Pons (tissue), 1 donor: ENCODE measurements at regions not wholly inside any gene's neighbourhood (a gene's known extent, or its start where the extent isn't known, plus 50 kb on each side); places are given as distances from the start of the nearest gene placed in this dataset.
A peak's percentile ranks its signal among the peaks of the same experiment; 100 is the strongest.
"Not testable (repeated sequence)": the region's sequence is repeated elsewhere in the genome, so short reads cannot be mapped to it uniquely, and the experiment has no call there.

ENCODE experiments used
- DNase-seq: peaks from one replicate; pipeline ENCODE4 v3.0.0-alpha.2; 2016; ENCODE audit warnings: low spot score

DNA sequence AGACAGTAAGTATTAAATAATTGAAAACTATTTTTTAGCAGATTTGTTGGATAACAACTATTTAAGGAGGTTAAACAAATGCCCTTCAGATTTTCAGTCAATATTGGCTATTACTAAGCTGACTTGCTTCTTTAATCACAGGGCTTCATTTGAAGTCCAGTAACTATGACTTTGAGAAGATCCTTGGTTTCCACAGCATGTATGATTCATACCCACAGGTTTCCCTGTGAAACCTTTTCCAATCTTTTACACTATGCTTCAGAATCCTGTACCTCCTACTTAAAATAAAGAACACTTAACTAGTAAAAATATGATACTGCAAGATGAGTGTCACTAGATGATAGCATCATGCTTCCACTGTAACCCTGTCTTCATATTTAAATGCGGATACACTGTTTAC is 211.9 kb downstream of the SPATA31A1 start:
- DNase-seq, result not testable (repeated sequence)

DNA sequence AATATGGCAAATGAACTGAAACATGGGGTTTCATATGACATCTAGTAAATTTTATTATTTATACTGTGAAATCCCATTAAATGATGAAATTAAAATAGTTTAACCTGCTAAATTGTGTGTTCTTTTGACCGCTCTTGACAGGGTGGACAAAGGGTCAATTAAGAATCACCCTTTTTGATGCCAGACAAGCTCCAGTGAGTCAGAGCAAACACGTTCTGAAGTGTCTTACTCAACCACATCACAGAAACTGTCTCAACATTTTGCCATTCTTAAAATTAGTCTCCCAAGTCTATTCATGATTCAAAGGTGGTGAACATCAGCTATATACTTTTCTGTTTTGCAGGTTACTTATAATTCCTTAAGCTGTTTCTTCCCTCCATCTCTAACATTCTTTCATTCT is 213.4 kb downstream of the SPATA31A1 start:
- not testable (repeated sequence) for DNase-seq

DNA sequence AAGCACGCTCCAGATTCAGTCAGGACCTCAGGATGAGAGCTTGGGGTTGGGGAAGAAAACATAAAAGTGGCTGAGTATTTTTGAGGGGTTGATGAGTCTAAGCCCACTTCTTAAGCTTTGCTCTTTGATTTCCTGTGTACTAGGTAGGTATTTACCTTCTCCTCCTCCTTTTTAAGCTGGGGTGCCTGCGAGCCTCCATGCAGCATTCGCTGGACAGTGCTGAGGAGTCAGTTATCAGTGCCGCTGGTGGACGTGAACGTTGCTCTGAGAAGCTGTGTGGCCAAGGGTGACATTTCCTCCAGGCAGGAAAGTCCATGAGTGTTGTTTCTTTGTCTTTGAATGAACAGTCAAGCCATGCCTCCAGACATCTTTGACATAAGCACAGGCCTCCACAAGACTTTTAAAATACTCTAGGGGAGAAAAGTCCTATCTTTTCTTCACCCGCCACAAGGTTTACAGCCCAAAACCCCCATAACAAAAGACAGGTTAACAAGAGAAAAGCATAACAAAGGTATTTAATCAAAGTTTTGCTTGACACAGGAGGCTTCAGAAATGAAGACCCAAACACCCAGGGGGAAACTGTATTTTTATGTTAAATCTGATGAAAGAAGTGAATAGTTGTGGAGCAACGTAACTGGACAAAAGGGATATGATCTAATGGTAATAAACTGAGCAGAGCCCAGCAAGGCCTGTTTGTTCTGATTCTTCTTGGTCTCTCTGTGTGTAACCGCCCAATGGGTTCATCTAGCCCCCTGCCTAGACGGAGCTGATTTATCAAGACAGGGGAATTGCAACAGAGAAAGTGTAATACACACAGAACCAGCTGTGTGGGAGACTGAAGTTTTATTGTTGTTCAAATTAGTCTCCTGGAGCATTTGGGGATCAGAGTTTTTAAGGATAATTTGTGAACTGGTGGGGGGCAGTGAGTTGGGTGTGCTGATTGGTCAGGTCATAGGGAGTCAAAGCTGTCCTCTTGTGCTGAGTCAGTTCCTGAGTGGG is 217.9 kb downstream of the SPATA31A1 start:
- not testable (repeated sequence) for DNase-seq

DNA sequence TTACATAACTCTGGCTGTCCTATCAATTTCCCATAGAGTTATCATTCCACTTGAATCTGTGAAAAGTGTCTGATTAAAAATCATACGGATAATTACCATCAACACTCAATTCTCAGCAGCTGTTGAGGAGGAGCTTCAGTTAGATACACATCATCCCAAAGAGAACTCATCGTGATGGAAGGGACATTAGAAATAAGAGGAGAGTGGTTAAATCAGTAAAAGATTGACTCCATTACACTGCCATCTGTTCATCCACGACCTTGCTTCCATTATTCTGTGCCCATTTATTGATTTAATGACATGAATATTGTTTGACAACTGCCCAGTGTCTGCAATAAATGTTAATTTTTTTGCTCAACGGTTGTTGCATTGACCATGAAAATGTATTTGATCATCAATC is 223.5 kb downstream of the SPATA31A1 start:
- DNase-seq, result not testable (repeated sequence)

DNA sequence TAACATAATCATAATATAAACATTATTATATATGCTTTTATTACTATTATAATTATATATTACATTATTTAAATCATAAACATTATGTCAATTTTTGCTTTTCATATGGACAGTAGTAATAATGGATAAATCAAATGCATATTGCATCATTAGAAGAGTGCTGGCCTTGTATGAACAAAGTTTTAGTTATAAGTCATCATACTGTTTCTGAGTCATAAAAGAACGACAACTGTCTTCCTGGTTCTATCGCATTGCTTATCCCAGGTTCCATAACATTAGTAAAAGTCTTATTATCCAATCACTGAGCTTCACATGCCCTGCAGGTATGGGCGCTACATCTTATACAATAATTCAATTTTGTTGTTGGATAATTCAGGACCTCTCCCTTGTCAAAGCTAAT is 225.8 kb downstream of the SPATA31A1 start:
- DNase-seq, result not testable (repeated sequence)

DNA sequence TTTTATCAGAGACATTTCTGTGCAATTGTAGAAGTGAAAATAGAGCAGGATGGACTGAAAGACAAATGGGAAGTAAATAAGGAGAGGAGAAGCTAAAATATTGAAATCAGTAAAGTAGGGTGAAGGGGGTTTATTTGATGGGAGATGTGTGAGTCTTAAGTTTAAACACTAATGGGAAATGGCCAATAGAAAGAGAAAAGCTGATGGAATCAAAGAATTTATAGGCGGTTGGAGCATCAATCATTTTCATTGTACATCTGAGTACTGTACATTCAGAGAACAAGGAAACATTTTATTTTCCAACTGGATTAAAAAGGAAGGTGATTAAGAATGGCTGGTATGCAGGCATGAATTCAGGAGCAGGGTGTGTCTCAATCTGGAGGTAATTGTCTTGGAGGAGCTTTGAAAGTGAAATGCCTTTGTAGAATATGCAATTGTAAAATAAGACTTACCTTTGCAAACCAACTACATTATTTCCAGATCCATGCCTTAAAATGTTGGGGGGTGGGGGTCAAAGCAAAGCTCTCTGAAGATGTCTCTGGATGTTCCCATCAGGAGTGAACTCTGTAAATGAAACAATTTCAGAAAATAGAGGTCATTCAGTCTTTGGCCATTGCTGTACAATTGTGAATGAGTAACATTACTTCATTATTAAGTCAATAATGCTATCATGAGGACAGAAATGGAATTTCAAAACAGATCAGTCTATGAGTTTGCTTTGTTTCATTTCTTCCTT is 227.4 kb downstream of the SPATA31A1 start:
- DNase-seq, result not testable (repeated sequence)

DNA sequence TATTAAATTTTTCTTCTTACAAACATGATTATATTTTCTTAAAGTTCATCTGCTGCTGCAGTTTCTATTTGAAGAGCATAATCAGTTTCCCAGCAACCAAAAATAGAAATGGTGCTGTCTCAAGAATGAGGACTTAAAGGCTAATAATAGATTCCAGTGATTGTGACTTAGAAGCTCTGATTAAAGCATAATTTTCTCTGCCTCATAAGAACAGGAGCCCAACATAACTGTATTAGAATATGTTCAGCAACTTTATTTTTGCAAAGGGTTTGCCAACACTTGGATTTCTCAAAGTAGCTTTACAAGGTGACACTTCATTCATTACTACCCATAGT is 227.9 kb downstream of the SPATA31A1 start:
- DNase-seq, result not testable (repeated sequence)

DNA sequence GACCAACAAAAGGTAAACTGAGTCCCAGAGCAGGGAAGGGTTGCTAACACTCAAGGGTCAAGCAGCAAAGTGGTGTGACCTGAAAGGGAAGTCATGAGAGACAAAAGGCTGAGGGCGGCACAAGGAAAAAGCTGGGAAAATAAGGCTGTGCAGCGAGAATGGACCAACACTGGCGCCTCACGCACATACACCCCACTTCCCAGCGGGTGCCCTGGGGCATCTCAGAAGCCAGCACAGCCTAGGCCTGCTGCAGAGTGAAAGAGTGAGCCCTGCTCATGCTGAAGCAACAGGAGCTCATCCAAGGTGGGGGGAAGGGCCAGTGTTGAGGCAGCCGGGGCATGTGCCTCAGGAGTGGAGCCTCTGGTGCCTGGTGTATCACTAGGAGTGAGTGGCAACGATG is 229.8 kb downstream of the SPATA31A1 start:
- DNase-seq, result not testable (repeated sequence)

DNA sequence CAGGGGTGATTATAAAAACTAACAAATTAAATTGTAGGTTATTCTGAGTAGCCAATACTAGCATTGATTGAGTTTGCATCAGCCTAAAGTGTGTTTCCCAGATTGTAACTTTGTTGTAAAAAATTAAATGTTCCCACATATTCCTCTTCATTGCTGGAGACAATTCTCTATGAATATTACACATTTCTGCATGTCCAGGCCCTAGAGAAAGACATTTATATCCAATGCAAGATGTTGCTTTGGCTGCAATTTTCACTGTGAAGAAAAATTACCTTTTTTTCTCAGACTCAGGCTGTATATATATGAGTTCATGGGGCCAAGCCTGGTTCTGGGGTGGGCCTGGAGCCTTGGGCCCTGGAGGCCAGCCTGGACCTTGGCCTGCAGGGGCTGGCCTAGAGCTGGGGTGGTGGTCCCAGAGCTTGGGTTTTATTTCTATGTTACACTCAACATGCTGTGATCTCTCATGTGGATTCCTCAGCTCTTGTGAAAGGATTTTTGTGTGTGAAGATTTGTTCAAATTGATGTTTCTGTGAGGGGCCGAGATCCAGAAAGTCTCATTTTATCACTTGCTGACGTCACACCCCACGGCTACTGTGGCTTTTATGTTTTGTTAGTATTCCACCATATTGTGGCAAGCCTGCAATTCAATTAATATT is 232.5 kb downstream of the SPATA31A1 start:
- no peak for DNase-seq

DNA sequence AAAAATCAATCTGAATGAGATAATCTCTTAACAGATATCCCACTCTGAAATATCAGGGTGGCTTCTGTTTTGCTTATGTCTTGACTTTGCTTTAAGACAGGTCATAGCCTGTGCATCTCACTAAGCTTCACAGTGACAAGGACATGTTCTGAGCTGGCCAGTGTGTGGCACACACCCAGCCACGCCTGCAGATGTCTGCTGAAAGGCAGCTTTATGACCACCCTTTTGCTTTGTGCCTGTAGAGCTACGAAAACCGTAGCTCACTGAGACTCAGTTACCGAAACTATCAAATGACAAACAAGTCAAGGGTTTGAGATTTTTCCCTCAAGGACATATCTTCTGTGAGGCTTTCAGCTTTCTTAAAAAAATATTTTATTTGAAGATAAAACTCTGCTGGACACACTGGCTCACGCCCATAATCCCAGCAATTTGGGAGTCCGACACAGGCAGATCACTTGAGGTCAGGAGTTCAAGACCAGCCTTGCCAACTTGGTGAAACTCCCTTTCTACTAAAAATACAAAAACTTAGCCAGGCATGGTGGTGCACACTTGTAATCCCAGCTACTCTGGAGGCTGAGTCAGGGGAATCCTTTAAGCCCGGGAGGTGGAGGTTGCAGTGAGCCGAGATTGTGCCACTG is 233.2 kb downstream of the SPATA31A1 start:
- DNase-seq, result peak; percentile 60

DNA sequence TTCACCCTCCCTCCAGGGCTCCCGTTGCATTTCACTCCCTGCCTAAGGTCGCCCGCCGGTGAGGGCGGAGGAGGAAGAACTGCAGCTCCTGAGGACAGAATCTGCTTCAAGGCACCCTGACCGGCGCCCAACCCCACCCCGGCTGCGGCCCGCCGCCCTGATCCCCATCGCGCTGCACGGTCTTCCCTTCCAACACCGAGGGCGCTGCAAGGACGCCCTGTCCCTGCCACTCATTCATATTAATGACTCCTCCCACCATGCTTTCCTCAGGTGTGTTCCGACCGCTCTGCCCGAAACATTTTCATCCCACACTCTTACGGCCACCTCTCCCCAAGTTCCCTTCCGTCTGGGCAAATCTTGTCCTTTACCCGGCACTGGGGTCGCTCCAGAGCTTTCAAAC is 248.6 kb downstream of the SPATA31A1 start:
- DNase-seq, result not testable (repeated sequence)

DNA sequence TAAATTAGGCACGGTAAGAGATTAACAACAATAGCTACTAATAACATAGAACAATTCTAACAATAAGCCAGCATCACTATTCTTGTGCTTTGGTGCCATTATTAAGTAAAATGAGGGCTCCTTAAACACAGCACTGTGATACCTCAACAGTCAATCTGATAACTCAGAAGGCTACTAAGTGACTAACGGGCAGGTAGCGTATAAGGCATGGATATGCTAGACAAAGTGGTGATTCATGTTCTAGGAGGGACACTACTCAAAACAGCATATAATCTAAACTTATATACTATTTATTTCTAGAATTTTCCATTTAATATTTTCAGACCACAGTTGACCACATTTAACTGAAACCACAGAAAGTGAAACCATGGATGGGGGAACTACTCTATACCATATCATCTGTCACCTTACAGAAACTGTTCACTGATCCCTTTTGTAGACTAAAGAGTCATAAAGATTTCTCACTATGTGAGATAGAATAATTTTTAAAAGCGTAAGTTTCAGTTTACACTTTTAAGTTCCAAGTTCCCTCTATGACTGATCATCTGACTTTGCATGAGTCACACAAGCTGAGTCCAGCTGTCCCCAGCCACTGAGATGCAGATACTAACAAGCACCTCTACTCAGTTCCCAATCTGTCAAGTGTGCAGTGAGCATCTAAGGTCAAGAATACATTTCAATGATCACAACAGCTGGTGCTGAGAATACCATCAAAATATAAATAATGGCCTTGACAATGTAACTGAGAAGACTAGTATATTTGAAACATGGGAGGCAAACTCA is 256.2 kb downstream of the SPATA31A1 start:
- DNase-seq, result not testable (repeated sequence)

DNA sequence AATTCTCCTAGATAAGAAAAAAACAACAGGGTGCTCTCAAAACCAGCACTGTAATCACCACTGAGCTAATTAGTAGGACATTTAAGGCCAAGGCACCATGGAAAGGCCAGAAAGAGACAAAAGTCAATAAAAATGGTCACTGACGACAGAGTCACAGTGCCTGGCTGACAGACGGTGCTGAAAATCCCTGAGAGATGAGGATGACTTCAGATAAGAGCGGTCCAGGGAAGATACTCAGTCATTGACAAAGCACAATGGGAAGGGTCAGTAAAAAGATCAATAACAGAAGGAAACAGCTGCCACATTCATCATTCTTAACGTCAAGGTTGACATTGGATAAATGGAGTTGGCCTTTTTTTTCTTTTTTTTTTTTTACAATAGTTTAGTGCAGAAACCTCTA is 261.0 kb downstream of the SPATA31A1 start:
- DNase-seq, result not testable (repeated sequence)

DNA sequence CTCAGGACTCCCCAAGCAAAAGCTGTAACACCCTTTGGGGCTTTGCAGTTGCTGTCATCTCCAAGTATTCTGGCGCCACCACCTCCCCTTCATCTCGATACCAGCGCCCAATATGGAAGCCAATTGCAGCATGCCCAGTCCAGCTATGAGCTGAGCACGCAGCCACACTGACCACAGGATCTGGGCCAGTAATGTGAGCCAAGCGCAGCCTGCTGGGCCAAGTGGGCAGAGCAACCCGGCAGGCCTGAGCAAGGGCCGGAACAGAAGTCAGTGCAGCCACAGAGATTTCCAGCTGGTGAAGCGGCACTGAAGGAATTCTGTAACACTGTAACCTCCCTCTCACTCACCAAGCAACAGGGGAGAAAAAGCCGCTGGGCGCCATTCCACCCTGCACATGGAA is 268.6 kb downstream of the SPATA31A1 start:
- not testable (repeated sequence) for DNase-seq

DNA sequence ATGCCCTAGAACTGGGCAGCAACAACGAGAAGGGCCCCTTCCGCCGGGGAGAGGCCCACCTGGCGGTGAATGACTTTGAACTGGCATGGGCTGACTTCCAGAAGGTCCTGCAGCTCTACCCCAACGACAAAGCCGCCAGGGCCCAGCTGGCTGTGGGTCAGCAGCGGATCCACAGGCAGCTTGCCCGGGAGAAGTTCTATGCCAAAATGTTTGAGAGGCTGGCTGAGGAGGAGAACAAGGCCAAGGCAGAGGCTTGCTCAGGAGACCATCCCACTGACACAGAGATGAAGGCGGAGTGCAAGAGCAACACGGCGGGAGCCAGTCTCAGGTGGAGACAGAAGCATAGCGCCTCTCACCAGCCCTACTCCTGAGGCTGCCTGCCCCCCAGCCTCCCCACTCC is 276.6 kb downstream of the SPATA31A1 start:
- DNase-seq, result not testable (repeated sequence)

DNA sequence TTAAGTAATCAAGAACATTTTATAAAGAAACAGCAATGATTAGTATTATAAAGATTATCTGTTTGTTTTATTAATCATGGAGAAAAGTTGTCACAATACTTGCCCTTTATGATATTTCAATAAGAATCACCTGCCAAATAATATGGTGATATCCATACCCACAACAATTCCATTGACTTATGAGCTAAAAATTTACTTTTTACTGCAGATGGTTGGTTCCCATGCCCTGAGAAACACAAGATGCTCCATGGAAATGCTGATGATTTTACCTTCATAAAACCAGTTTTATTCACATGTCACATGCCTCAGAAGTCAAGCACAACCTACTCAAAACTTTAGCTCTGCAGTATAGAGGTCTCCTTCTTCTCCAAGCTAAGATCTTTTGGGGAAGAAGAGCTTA is 293.6 kb downstream of the SPATA31A1 start:
- not testable (repeated sequence) for DNase-seq

DNA sequence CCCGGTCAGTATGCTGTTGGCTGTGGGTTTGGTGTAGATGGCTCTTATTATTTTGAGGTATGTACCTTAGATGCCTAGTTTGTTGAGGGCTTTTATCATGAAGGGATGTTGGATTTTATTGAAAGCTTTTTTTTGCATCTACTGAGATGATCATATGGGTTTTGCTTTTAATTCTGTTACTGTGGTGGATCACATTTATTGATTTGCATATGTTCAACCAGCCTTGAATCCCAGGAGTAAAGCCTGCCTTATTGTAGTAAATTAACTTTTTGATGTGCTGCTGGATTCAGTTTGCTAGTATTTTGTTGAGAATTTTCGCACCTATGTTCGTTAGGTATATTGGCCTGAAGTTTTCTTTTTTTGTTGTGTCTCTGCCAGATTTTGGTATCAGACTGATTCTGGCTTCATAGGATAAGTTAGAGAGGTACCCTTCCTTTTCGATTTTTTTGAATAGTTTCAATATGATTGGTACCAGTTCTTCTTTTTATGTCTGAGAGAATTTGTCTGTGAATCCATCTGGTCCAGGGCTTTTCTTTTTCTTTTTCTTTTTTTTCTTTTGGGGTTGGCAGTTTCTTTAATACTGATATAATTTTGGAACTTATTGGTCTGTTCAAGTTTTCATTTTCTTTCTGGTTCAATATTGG is 301.6 kb downstream of the SPATA31A1 start:
- DNase-seq, result not testable (repeated sequence)

DNA sequence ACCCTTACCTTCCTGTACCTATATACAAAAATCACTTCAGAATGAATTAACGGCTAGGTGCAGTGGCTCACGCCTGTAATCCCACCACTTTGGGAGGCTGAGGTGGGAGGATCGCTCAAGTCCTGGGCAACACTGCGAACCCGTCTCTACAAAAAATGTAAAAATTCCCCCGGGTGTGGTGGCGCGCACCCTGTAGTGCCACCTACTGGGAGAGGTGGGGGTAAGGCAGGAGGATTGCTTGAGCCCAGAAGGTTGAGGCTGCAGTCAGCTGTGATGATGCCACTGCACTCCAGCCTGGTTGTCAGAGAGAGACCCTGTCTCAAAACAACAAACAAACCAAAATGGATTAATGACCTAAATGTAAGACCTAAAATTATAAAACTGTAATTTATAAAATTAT is 307.6 kb downstream of the SPATA31A1 start:
- not testable (repeated sequence) for DNase-seq

DNA sequence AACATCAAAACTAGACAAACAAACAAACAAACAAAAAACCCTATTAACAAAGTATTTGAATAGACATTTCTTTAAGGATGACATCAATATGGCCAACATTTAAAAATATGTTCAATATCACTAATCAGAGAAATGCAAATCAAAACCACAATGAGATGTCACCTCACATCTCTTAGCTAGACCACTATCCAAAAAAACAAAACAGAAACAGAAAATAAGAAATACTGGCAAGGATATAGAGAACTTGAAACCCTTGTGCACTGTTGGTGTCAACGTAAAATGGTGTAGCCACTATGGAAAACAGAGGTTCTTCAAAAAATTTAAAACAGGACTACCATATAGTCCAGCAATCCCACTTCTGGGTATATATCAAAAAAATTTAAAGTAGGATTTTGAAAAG is 308.2 kb downstream of the SPATA31A1 start:
- DNase-seq, result not testable (repeated sequence)

DNA sequence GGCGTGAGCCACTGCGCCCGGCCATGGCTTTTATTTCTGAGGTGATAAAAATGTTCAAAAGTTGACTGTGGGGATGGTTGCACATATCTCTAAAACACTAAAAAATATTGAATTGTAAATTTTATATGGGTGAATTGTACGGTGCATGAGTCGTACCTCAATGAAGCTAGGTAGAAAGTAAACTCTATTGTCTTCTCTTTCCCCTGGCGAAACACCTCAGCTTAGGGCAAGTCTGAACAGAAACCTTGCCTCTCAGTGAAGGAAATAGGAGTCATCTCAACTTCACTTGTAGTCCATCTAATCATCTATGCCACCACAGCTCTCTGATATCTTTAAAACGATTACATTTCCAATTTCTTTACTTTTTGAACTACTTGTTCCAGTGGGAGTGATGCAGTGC is 309.6 kb downstream of the SPATA31A1 start:
- not testable (repeated sequence) for DNase-seq
